ENCODE measurements at regions not wholly inside any gene's neighbourhood (a gene's known extent, or its start where the extent isn't known, plus 50 kb on each side); places are given as distances from the start of the nearest gene placed in this dataset.

- Mint-ChIP-seq H3K4me3 (no peak overlapping the region), H3K4me1 (ENCODE audit: low read depth) (no peaks in the 10 kb centered on the region), H3K36me3 (ENCODE audit: low read depth) (no peaks in the 10 kb centered on the region), H3K9me3 (peaks cover 9% of the 10 kb centered on the region), H3K27ac (no peak overlapping the region), H3K27me3 (no peaks in the 10 kb centered on the region)
- ATAC-seq (ENCODE audit: poor library complexity) = no peak
- no peak for TF ChIP-seq CTCF (IDR thresholded peaks at IDR 0.05)
- DNase-seq = no peak
- ChIA-PET POLR2A (no interaction called here), CTCF (no interaction called here)
- Histone ChIP-seq H3K27ac (ENCODE audit: low read depth in 1 of 2, low read length in 2 of 2) (no peak overlapping the region), H3K9me3 (ENCODE audit: control insufficient read depth in 1 of 2, insufficient read depth in 1 of 2, low read length in 2 of 2) (peaks cover 0 to 12% of the 10 kb centered on the region in 2 experiments), H3K36me3 (ENCODE audit: insufficient read depth, low read length) (no peaks in the 10 kb centered on the region), H3K4me1 (ENCODE audit: insufficient read depth, low read length) (no peaks in the 10 kb centered on the region), H3K27me3 (ENCODE audit: control insufficient read depth in 1 of 2, insufficient read depth in 2 of 2, low read length in 2 of 2) (no peaks in the 10 kb centered on the region), H3K4me3 (ENCODE audit: low read length) (no peak overlapping the region)
- intact Hi-C loops (cut with DNase I, micrococcal nuclease) = no loop called here
These were observed 357.3 kb downstream of the MEI4 start for GRCh38 chr6:78010130-78010529.

GRCh38 chr6:78020586-78020985 lies 367.7 kb downstream of the MEI4 start:
- Mint-ChIP-seq H3K36me3 (ENCODE audit: low read depth) (no peaks in the 10 kb centered on the region), H3K27me3 (no peaks in the 10 kb centered on the region), H3K4me1 (ENCODE audit: low read depth) (no peaks in the 10 kb centered on the region), H3K4me3 (no peak overlapping the region), H3K27ac (no peak overlapping the region), H3K9me3 (peaks cover 4% of the 10 kb centered on the region)
- Histone ChIP-seq H3K27ac (ENCODE audit: low read depth in 1 of 2, low read length in 2 of 2) (no peak overlapping the region), H3K9me3 (ENCODE audit: control insufficient read depth in 1 of 2, insufficient read depth in 1 of 2, low read length in 2 of 2) (peaks cover 0 to 1% of the 10 kb centered on the region in 2 experiments), H3K4me3 (ENCODE audit: low read length) (no peak overlapping the region), H3K36me3 (ENCODE audit: insufficient read depth, low read length) (no peaks in the 10 kb centered on the region), H3K4me1 (ENCODE audit: insufficient read depth, low read length) (no peaks in the 10 kb centered on the region), H3K27me3 (ENCODE audit: control insufficient read depth in 1 of 2, insufficient read depth in 2 of 2, low read length in 2 of 2) (no peaks in the 10 kb centered on the region)
- ChIA-PET CTCF (no interaction called here), POLR2A (no interaction called here)
- no peak for ATAC-seq (ENCODE audit: poor library complexity)
- intact Hi-C loops (cut with DNase I, micrococcal nuclease) = no loop called here
- TF ChIP-seq CTCF (IDR thresholded peaks at IDR 0.05) = no peak
- DNase-seq = no peak

- intact Hi-C loops (cut with DNase I, micrococcal nuclease) = no loop called here
- H3K36me3 Mint-ChIP-seq (ENCODE audit: low read depth) = no peaks in the 10 kb centered on the region
- CTCF ChIA-PET = no interaction called here
- no peaks in the 10 kb centered on the region for H3K4me1 Mint-ChIP-seq (ENCODE audit: low read depth)
- no peak overlapping the region for H3K27ac Mint-ChIP-seq
- no peak for DNase-seq
- no peaks in the 10 kb centered on the region for H3K27me3 Mint-ChIP-seq
- no peak overlapping the region for H3K4me3 Mint-ChIP-seq
- TF ChIP-seq CTCF (IDR thresholded peaks at IDR 0.05) = no peak
- Histone ChIP-seq H3K27me3 (ENCODE audit: control insufficient read depth in 1 of 2, insufficient read depth in 2 of 2, low read length in 2 of 2) (no peaks in the 10 kb centered on the region), H3K9me3 (ENCODE audit: control insufficient read depth in 1 of 2, insufficient read depth in 1 of 2, low read length in 2 of 2) (no peaks in the 10 kb centered on the region), H3K4me1 (ENCODE audit: insufficient read depth, low read length) (no peaks in the 10 kb centered on the region), H3K36me3 (ENCODE audit: insufficient read depth, low read length) (no peaks in the 10 kb centered on the region), H3K4me3 (ENCODE audit: low read length) (no peak overlapping the region), H3K27ac (ENCODE audit: low read depth in 1 of 2, low read length in 2 of 2) (no peak overlapping the region)
- POLR2A ChIA-PET = no interaction called here
- ATAC-seq (ENCODE audit: poor library complexity) = no peak
- H3K9me3 Mint-ChIP-seq = peaks cover 4% of the 10 kb centered on the region
These were observed 372.7 kb downstream of the MEI4 start for GRCh38 chr6:78025502-78025901.

All from CD4-positive, alpha-beta T cell (primary cell).